LNCaP clone FGC (cell line): ENCODE measurements at regions not wholly inside any gene's neighbourhood (a gene's known extent, or its start where the extent isn't known, plus 50 kb on each side); places are given as distances from the start of the nearest gene placed in this dataset.

Source experiments
- DNase-seq: peaks from one replicate; pipeline ENCODE4 v3.0.0-alpha.2; 2011; ENCODE audit warnings: low read depth
- H3K4me3 ChIP-seq: 2 replicates; pipeline ENCODE4 v1.5.1; 2011; ENCODE audit warnings: mild to moderate bottlenecking, low read depth, low read length, control low read depth
- CTCF ChIP-seq: IDR thresholded peaks from 2 replicates; pipeline ENCODE4 v1.5.1; 2012; ENCODE audit warnings: mild to moderate bottlenecking; ENCODE audit not compliant: control insufficient read depth, insufficient read depth; ENCODE audit errors: extremely low read depth

- no peak for TF ChIP-seq CTCF
- DNase-seq, result no peak
- no peak overlapping the region for H3K4me3 ChIP-seq
Measured at GRCh38 chr1:234667600-234668576, 57.9 kb upstream of the IRF2BP2 start.

- H3K4me3 ChIP-seq, result no peak overlapping the region
- DNase-seq, result no peak
- TF ChIP-seq CTCF, result no peak
Measured at GRCh38 chr1:234666761-234667160, 56.8 kb upstream of the IRF2BP2 start.

GRCh38 chr1:234665975-234666605, 56.1 kb upstream of the IRF2BP2 start:
- DNase-seq, result no peak
- TF ChIP-seq CTCF, result no peak
- H3K4me3 ChIP-seq, result no peak overlapping the region

- no peak for DNase-seq
- TF ChIP-seq CTCF, result no peak
- no peak overlapping the region for H3K4me3 ChIP-seq
Measured at GRCh38 chr1:234662148-234662547, 52.2 kb upstream of the IRF2BP2 start.

- TF ChIP-seq CTCF, result no peak
- H3K4me3 ChIP-seq, result no peak overlapping the region
- DNase-seq, result no peak
Measured at GRCh38 chr1:234661317-234661928, 51.4 kb upstream of the IRF2BP2 start.

- DNase-seq, result no peak
- H3K4me3 ChIP-seq, result no peak overlapping the region
- no peak for TF ChIP-seq CTCF
Measured at GRCh38 chr1:234660536-234661316, 50.7 kb upstream of the IRF2BP2 start.
